Erythroblast (primary cell): ENCODE measurements at regions not wholly inside any gene's neighbourhood (a gene's known extent, or its start where the extent isn't known, plus 50 kb on each side); places are given as distances from the start of the nearest gene placed in this dataset.

ENCODE experiments used
- GATA1 ChIP-seq: IDR thresholded peaks from 2 replicates; pipeline ENCODE4 v1.6.1; 2011; ENCODE audit warnings: low read depth, mild to moderate bottlenecking, control low read depth, low read length, moderate library complexity
- POLR2A ChIP-seq: IDR thresholded peaks from 2 replicates; pipeline ENCODE4 v1.6.1; 2011; ENCODE audit warnings: mild to moderate bottlenecking, low read length

DNA sequence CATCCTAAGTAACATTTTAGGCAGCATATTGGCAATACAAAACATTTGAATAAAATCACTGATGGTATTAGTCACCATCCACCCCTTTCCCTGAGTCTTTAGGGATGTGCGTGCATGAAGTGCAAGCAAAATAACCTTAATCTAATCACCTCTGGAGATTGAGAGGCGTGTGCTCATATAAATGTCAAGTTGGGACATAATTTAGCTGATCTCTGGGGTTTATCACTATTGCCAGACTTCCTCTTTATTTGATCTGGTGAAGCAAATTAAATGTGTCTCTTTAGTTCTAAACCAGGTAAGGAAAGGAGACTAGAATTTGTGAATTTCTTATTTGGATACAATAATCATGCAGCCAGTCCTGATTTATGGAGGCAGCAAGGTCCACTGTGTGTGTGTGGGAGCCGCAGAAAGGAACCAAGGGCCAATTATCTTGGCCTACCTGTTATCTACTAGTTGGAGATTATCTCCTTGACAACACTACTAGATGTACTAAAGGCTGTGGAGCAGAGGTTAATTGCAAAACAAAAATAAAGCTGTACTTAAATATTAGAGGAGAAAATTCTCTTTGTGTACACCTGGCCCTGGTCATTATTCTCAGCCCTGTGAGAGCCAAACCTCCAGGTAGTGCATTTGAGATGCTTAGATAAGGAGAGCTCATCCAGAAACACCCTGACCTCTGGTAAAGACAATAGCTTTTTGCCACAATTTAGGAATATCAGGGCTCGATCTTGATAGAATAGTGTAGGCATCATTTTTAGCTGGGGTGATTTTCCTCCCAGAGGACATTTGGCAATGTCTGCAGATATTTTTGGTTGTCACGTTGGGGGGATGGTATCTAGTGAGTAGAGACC, 78.2 kb downstream of the HRH4 start:
- TF ChIP-seq POLR2A = no peak
- no peak for TF ChIP-seq GATA1
